ENCODE measurements at regions not wholly inside any gene's neighbourhood (a gene's known extent, or its start where the extent isn't known, plus 50 kb on each side); places are given as distances from the start of the nearest gene placed in this dataset.

DNA sequence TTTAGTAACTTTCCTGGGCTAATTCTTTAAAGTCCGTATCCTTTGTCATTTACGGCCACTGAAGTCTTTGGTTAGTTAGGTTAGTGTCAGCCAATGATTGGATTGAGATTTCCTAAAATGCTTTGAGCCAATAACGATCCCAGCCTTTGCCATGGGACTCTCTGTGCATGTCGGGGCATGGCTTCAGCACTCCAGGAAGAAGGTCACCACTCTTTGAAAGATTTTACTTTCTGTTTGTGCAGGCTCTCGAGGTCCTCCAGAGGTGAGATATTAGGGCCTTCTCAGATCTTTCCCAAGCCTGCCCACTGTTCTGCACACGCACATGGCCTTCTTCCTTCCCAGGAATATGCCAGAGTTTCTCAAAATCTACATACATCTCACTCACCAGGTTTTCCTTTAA, 153.7 kb upstream of the ARGLU1 start:
- DNase-seq (ENCODE audit: low spot score): no peak

DNA sequence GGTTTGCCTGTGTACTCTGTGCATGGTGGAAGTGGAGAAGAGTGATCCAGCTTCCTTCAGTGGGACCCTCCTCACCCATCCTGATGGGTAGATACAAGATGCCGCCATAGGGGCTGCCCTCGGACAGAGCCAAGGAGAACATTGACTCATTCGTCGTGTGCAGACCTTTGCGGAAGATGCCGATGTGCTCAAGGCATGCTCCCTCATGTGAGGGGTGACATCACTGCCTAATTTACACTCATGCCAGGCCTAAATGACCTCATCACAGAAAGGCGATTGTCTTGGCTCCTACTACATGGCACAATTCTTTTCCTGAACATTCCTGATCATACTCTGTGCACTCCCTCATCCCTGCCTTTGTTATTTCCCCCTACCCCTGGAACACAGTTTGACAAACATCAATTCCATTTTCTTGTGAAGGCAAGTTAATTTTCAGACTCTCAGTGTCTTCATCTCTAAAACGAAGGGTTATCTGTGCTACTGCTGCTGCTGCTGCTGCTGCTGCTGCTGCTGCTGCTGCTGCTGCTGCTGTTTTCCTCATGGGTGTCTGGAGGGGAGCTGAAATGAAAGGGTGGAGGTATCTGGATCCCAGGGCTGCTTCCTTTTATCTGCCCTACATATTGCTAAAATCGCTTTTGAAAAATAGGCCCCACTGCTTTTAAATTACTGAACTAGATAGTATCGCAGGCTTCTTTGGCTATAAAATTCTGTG, 146.5 kb upstream of the ARGLU1 start:
- no peak for DNase-seq (ENCODE audit: low spot score)

DNA sequence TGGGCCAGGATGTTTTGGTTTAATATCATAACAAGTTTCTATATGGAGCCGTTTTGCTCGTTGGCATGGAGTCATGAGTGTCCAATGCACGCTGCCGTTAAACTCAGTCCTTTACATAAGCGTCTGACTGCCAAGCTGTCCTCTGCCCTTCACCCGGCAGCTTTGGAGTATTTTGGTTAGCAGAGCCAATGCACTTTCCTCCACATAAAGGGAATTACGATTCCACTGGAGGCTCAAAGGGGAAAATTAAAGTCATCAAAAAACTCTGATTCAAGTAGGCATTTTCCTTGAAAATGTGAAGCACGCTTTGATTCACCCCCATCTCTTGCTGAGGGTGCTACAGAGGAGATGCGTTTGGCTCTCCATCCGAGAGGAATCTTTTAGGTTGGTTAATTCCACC, 144.4 kb upstream of the ARGLU1 start:
- DNase-seq (ENCODE audit: low spot score): no peak

DNA sequence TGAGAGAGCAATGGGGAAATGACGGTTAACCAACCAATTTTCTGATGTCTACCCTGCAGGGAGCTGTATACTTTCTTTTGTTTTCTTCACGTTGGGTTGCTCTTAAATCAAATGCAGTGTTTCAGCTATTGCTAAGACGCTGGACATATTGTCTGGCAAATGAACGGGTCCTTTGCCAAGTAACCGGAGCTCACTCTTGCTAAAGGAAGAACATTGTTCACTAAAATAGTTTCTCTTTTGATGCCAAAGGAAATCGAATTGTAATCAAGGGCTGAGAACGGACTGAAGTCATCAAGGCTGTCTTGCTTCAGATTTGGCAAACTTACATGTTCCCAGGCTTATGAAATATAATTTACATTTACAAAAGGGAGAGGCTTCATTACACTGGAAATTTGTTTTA, 142.3 kb upstream of the ARGLU1 start:
- no peak for DNase-seq (ENCODE audit: low spot score)

DNA sequence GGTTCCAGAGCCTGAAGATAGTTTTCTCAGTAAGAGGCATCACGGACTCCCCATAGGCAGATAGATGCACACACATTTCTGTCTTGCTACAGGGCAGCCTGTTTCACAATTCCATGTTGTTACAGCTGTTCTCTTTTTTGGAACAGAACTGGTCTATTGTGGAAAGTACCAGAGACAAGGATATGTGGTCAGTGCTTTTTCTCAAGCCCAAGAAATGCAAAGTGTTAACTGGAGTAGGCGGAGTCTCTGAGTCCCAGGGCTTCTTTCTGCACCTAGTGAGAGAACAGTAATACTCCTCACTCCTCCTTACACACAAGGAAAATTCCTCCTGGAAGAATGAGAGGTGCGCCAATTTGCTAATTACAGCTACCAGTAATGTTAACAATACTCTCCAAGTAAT, 141.6 kb upstream of the ARGLU1 start:
- no peak for DNase-seq (ENCODE audit: low spot score)

DNA sequence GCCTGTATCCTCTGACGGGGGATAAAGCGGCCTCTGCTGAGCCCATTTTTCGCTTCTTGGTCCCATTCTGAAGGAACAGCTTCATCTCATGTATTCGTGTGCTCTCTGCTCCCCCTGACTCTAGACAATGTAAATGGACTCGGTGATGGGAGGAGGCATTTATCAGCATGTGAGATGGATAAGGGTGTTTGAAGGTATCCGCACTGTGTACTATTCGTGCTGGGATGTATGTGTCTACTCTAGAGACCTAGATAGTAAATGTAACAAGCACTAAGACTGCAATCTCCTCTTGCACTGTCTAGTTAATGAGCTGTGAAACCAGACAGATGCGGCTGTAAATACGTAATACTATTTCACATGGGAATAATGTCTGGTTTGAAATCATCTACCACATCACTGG, 134.6 kb upstream of the ARGLU1 start:
- DNase-seq (ENCODE audit: low spot score): no peak

DNA sequence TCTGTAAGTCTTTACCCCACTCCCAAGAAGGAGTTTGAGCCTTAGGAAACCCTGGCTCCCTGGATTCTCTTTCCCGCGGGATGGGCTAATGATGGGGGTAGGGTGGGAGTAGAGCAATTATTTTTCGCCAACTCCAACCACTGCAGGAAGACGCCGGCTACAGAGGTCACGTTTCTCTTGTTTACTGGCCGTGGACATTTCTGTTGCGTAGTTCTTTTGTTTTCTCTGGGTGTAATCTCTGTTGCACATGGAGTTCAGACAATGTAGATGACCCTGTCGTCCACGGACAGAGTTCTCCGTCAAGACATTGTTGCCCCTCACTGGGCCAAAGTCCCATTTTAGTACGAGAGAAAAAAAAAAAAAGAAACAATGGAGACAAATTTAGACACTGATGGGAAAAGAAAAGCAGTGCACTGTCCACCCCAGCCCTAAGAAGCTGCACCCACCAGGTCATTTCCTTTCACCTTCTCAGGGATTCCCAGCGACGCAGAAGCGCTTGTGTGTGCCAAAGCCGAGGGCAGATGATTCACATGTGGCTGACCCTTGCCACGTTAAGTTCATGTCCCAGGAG, 133.9 kb upstream of the ARGLU1 start:
- DNase-seq (ENCODE audit: low spot score): no peak

DNA sequence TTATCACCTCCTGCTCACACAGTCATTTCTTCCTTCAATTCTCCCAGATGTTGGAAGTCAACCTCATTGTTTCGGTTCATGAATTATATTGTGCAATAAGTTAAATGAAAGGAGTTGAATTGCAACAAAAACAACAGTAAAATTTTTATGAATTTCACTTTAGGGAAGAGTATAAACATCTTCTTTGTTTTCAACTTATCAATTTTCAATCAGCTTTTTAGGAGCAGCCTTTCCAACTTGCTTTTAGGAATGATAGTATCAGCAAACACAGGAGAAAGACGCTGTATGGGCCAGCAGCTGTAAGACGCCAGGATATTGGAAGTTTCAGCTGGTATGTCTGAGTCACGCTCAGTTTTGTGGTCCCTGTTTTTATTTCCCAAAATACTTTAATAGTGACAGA, 132.5 kb upstream of the ARGLU1 start:
- no peak for DNase-seq (ENCODE audit: low spot score)

DNA sequence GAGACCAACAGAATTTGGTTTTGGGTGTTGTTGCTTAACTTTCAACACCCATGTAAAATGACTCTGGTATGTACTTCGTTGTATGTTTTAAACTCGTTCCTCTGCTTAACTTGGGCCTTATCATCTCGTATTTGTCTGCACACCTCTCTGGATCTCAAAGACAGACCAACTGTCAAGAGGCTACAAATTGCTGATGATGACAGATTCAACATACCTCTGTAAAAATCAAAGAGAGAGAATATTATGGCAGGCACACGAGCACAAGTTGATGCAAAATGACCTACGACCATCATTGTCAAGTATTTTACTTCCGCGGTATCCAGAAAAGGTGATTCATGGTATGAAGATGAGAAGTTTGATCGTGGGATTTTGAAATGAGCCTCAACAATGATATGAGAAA, 132.1 kb upstream of the ARGLU1 start:
- no peak for DNase-seq (ENCODE audit: low spot score)

DNA sequence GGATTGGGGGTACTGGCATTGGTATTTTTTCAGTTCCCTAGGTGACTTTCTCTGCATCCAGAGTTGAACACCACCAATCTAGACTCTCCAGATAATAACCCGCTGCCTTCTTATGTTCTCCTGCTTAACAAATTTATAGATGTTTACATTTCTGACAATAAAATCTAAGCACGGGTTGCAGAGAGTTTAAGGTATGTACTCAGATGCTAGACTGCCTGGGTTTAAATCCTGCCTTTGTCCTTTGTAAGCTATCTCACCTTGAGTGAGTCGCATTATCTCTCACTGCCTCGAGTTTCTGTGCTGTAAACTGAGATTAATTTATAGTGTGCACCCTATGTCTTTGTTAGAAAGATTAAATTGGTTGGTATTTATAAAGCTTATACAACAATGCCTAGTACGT, 131.4 kb upstream of the ARGLU1 start:
- DNase-seq (ENCODE audit: low spot score): no peak

DNA sequence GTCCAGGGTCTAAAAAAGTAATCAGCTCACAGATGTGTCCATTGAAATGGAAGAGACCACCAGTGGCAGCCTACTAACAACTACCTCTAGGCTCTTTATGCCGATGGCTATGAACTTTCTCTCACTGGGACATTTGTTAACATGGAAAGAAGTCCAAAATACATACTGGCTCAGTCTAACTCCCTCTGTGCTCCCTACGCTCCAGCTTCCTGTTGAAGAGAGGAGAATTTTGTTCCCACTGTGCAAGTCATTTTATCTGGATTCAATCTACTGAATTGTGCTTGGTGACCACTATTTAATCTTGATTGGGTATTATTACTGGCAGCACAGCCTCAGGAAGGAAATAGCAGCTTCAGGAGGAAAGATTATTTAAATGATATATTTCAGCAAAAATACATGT, 128.8 kb upstream of the ARGLU1 start:
- DNase-seq (ENCODE audit: low spot score): no peak

DNA sequence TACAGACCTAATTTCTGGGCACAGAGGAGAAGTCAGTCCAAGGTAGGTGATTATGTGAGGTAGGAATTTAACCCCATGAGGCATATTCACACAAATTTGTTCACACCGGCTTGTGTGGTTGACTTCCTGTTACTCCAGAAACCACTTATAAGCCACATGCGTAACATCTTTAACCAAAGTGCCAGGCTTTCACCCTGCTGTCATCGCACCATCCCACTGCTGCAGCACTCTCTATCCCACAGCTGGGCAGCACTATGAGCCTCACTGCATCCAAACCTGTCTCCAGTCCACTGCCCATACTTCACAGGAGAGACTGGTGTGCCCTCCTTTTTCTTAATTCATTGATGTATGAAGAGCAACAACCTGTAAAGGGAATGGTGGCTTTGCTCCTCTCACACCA, 128.2 kb upstream of the ARGLU1 start:
- no peak for DNase-seq (ENCODE audit: low spot score)

DNA sequence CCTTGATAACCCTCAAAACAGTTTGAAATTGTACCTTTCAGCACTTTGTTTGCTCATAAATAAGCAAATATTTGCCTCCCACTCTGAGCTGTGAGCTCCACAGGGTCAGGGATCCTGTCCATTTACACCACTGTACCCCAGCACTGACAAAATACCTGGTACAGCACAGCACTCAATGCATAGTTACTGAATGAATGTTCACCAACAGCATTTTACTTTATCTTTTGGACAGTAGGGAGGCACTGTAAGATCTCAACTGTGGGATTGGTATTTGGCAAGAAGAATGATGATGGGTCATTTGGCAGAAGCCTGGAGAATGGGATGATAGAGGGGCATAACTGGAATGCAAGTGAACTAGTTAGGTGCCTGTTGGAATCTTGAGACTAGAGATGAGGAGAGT, 127.2 kb upstream of the ARGLU1 start:
- DNase-seq (ENCODE audit: low spot score): no peak

DNA sequence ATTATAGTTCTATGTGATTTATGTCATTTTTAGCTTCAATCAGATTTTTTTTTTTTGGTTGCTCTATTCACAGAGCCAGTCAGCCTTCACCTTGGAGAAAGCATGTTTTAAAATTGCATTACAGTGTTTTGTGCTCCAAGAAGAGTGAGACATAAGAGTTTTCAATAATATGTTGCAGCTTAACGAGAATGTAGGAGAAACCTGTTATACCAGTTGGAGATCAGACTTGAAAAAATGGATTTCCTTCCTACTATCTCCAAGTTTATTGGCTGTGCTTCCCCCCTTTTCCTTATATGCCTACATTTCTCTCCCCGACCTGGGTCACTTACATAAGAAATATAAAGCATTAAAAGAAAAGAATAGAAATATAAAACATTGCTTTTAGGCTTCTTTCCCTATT, 123.9 kb upstream of the ARGLU1 start:
- no peak for DNase-seq (ENCODE audit: low spot score)

DNA sequence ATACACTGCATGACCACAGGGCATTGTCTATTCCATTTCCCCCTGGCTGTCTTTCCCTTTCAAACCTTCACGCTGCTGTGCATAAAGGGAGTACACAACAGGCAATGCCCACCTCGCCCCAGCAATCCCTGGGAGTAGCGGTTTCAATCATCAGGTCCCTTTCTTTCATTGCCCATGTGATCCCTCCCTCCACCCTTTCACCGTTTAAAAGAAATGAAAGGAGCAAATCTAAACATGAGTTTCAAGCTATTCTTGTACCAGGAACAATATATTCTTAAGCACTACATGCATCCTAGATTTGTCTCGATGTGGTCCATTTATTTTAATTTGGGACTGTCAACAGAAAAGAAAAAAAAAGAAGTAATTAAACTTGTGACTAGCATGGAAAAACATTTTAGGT, 123.4 kb upstream of the ARGLU1 start:
- no peak for DNase-seq (ENCODE audit: low spot score)

DNA sequence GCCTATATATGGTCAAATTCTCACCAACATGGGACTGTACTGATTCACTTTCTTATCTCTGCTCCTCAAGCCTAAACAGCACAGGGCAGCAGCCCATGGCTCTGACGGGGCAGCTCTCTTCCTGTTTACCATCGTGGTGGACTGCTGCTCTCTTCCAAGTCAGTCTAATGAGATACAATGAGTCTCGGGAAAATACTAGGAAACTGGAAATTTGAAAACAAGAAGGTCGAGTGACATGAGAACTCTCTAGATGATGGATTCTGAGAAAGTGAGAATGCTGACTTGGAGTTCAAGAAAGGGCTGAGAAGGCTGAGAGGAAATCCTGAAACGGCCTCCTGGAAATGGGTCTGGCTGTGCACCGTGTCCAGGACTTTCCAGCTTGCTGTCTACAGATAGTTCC, 122.8 kb upstream of the ARGLU1 start:
- DNase-seq (ENCODE audit: low spot score): no peak

DNA sequence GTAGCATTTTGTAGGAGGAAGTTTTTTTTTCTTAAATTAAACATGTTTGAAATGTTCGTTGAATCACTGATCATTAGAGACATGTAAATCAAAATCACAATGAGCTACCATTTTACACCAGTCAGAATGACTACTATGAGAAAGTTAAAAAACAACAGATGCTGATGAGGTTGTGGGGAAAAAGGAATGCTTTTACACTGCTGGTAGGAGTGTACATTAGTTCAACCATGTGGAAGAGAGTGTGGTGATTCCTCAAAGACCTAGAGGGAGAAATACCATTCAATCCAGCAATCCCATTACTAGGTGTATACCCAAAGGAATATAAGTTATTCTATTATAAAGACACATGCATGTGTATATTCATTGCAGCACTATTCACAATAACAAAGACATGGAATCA, 122.0 kb upstream of the ARGLU1 start:
- DNase-seq (ENCODE audit: low spot score): no peak

DNA sequence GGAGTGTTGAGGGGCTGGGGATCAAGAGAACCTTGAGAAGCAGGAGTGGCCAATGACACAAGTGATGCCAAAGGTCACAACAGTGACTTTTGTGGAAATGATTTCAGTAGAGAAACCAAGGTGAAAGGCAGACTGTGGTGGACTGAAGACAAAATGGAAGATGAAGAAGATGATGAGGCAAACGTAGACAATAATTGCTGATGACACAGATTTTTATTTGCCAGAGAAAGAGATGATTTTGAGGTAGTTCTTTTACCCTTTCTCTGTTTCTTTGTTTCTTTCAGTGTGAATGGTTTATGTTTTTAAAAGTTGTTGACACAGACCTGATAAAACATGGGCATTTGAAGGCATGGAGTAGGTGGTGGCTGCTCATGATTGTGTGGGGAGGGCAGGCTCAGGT, 121.0 kb upstream of the ARGLU1 start:
- DNase-seq (ENCODE audit: low spot score): no peak

DNA sequence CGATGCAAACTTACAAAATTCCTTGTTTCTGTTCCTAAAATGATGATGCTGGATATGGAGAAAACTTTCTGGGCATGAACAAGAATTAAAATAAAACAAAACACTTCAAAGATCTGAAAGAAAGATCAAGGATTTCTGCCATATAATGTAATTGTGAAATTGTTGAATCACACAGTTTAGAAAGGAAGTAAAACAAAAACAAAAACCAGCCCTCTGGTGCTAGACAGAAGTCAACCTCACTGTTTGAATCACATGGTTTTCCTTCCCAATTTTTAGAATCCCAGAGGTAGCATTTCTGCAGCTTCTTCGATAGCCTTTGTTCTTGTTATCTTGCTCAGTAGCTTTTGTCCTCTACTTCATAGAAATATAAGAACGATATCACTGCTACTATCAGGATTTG, 118.2 kb upstream of the ARGLU1 start:
- no peak for DNase-seq (ENCODE audit: low spot score)

DNA sequence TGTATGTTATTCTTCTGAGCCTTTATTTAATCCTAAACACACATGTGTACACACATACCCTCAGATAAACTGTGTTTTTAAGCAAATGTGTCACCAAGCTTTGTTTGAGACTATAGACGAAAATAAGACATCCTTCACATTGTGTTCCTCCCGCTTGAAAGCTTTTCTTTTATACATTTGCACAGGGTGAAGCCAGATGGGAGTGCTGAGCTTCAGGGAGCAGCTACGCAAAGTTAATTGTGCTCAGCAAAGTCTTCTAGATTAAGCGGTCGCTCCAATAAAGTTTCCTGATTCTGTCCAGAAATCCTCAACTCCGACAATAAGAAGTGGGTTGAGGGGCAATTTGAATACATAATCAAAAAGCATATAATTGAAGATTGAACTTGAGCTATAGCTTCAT, 117.2 kb upstream of the ARGLU1 start:
- DNase-seq (ENCODE audit: low spot score): peak; percentile 24

DNA sequence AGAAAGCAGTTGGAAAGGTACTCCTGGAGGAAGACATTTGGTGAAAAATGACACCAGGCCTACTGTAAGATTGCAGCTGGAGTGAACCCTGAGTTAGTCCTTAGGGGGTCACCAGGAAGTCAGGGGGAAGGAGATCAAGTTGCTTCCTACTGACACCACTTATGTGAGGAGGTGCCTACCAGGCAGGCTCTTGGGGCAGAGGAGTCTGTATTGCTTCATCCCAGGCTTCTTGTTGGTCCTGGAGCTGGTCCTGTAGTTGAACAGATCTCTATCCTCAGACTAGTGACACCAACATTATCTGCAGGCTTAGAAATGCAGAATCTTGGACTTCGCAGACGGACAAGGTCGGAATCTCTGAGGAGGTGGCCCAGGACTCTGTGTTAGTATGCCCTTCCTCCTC, 116.0 kb upstream of the ARGLU1 start:
- no peak for DNase-seq (ENCODE audit: low spot score)

DNA sequence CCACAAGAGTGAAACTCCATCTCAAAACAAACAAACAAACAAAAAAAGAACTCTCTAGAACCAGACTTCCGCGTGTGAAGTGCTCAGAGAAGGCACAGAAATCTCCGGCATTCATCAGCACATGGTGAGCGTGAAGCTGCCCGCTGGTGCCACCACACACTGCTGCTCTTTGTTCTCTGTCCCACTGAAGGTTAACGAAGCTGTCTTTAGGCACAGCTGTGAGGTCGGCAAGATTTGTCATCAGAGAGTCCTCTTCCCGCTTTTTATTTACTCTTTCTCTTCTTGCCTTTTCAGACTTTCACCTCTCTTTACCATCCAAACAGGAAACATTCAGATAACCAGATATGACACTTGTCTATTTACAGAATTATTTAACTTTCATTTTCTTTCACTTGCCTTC, 115.2 kb upstream of the ARGLU1 start:
- DNase-seq (ENCODE audit: low spot score): peak; percentile 25

DNA sequence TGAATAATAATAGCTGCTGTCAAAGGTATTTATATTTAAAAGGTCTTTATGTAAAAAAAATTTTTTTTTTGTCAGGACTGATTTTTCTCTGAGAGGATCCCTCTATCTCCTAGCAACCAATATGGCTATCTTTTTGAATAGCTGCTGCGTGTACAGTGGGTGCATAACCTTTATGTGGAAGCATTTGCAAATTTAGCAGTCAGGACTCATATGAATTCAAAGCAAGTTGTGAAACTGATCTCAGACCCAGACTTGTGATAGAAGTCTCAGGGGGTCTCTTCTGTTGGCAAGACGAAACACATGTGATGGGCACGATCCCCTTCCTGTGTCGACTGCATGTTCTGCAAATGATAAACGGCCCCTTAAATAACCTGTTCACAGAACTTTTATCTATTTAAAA, 114.1 kb upstream of the ARGLU1 start:
- no peak for DNase-seq (ENCODE audit: low spot score)

DNA sequence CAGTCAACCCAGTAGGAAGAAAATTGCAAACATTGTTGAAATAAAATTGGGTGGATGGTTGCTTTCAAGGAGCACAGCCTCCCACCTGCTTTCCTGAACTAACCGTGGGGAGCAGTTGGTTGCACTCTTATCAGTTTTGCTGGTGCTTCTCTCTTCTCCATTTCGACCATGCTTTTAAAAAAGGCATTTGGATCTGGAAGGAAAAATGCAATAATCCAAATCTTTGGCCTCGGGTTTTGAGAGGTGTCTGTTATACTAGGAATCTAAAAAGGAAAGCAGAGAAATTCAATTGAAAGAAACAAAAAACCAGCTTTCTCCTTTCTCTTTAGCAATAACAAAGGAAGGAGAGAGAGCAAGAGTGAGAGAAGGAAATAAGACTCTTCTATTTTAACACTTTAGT, 113.6 kb upstream of the ARGLU1 start:
- no peak for DNase-seq (ENCODE audit: low spot score)

Data from Ammon's horn (tissue), 1 donor.